AG10803 (cell line): ENCODE measurements at regions not wholly inside any gene's neighbourhood (a gene's known extent, or its start where the extent isn't known, plus 50 kb on each side); places are given as distances from the start of the nearest gene placed in this dataset.

Experiments used
- DNase-seq: peaks from one replicate; pipeline ENCODE4 v3.0.0; 2010; ENCODE audit warnings: low read depth
- H3K4me3 ChIP-seq: 2 replicates; pipeline ENCODE4 v1.5.1; 2011; ENCODE audit warnings: mild to moderate bottlenecking, low read length, control low read depth
- TF ChIP-seq, protein P1 (sequence below): conservative IDR thresholded peaks from 2 replicates; pipeline ENCODE4 v1.5.1; 2011; ENCODE audit warnings: mild to moderate bottlenecking, low read length, control low read depth, inconsistent platforms

DNA sequence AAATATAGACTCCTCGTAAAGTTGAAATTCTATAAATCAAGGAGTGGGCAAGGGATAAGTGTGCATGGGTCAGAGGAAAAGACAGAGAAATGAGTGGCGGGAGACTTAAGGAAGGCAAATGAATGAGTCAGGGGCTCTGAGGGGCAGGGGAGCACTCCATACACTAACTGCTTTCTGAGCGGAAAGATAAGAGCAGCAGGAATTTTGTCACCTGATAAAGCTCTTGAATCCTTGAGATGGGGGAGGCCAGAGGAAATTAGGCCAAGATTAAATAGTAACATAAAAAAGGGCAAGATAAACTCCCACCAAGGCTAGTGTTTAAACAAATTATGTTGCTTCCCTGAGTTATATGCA lies 191.0 kb upstream of the S1PR3 start:
- TF ChIP-seq, protein P1, sequence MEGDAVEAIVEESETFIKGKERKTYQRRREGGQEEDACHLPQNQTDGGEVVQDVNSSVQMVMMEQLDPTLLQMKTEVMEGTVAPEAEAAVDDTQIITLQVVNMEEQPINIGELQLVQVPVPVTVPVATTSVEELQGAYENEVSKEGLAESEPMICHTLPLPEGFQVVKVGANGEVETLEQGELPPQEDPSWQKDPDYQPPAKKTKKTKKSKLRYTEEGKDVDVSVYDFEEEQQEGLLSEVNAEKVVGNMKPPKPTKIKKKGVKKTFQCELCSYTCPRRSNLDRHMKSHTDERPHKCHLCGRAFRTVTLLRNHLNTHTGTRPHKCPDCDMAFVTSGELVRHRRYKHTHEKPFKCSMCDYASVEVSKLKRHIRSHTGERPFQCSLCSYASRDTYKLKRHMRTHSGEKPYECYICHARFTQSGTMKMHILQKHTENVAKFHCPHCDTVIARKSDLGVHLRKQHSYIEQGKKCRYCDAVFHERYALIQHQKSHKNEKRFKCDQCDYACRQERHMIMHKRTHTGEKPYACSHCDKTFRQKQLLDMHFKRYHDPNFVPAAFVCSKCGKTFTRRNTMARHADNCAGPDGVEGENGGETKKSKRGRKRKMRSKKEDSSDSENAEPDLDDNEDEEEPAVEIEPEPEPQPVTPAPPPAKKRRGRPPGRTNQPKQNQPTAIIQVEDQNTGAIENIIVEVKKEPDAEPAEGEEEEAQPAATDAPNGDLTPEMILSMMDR: no peak
- no peak for DNase-seq
- H3K4me3 ChIP-seq: no peak overlapping the region

DNA sequence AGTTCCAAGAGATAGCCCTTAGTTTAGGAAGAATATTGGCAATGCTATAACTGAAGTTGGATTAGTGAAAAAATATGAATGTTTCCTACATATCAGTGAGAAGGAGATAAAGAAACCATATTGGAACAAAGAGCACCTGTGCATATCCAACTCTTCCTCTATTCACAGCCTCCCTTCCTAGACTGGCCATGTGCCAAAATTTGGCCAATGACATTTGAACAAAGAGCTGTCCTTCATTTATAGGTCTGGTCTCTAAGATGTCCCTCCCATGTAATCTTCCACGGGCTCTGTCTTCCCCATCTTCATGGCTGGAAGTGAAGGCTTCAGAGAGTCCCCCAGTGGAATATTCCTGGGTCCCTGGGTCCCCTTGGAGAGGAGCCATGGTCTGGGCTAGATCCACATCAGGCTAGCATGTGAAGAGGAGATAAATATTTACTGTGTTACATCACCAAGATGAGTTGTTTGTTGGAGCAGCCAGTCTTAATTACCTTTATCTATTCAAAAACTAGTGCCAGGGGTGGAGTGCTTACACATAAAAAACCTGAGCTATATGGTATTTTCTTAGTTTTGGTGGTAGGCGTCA lies 190.0 kb upstream of the S1PR3 start:
- TF ChIP-seq, protein P1: no peak
- no peak overlapping the region for H3K4me3 ChIP-seq
- no peak for DNase-seq

DNA sequence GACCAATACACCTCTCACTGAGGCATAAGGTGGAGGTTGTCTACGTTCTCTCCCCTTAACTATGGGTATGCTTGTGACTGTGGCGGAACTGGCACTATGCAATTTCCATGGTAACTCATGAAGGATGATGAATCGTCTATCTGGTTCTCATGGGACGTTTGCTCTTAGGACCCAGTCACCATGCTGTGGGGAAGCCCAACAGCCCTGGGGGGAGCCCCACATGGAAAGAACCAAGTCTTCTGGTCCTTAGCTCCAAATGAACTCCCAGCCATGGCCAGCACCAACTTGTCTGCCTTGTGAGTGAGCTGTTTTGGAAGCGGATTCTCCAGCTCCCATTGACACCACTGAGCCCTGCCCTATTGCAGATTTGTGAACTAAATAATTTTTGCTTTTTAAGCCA lies 188.7 kb upstream of the S1PR3 start:
- TF ChIP-seq, protein P1: no peak
- no peak for DNase-seq
- no peak overlapping the region for H3K4me3 ChIP-seq

DNA sequence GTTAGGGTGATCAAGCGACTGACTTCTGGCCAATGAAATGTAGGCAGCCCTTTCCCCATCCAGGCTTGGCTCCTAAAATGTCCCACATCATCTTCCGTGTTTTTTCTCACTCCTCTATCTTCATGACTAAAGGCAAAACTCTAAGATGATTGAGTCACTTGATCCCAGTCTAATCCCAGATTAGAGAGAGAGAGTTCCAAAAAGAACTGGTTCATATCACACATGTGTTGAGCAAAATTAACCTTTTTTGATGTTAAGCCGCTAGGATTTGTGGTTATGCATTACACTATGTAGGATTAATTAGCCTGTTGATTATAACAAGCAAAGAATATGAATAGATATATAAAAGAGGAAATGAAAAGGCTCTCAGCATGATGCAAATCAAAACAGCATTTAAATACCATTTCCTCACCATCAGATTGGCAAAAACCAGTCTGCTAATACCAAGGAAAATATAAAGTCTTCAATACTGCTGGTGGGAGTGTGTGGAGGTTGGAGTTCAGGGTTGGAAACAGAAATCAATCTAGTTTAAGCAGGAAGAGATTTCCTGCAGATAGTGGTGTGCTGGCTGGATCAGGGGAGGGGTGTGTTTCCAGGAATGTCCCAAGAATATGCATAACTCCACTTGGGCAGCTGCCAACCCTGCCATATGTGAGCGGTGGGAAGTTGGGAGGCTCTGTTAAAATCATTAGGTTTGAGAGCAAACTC lies 187.6 kb upstream of the S1PR3 start:
- H3K4me3 ChIP-seq: no peak overlapping the region
- peak; percentile 45 for DNase-seq
- TF ChIP-seq, protein P1: no peak

DNA sequence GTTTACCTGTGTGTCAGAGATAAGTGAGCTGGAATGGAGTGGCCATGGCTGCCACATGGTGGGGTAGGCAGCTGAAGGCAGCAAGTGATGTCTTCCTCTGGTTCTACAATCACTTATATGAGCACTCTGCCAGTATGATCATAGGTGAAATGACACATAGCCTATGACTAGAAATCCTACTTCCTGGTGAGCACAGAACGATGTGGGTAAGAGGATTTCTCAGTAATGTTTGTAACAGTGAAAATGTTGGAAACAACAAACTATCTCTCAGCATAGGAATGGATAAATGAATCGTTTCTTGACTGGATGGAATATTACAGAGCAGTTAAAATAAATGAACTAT lies 187.0 kb upstream of the S1PR3 start:
- no peak for DNase-seq
- TF ChIP-seq, protein P1: no peak

DNA sequence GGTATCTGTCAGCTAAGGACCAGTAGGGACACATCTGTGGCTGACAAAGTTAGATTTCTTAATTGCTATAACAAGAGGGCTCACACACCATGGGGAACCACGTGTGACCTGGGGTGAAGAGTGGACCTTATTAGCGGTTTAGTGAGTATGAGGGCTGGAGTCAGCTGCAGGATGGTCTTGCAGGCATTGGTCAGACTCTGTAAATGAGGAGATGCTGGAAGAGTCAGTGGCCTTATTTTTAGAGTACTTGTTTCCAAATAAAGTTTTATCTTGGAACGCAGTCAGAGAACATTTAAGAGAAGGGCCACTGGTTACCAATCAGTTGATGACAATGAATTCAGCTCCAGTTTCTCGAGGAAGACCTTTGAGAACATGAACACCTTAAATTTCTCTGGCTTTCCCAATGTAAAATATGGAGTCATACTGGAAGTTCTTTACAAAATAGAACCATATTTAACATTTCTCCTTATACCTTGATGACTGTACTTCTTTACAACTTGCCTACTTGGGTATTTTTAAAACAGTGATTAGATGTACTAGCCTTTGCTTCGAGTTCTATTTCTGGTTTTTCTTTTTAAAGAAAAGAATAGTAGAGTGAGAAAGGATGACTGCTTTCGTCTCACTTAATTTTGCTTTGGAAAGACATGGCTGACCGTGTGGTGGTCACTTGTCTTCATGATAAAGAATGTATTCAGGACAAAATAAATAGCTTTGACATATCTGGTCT lies 185.9 kb upstream of the S1PR3 start:
- TF ChIP-seq, protein P1: no peak

More for the DNA sequence above, 187.0 kb upstream of the S1PR3 start:
- H3K4me3 ChIP-seq: no peak overlapping the region

DNA sequence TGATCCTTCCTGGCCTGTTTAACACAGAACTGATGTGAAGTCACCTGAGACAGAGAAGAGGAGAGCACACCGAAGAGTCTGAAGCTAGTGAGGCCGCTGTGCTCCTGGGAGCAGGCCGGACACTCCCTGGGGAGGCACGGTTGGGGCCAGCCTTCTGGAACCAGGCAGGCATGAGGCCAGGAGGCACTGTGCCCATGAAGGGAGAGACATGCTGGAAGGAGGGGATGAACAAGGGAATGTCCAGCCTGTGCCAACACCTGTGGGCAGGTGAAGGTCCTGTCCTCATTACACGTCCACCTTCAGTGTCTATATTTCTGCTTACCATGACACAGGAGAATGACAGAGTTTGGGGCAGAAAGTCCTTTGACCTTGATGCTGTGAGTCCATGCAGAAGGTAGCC lies 183.8 kb upstream of the S1PR3 start:
- DNase-seq: no peak
- TF ChIP-seq, protein P1: no peak
- no peak overlapping the region for H3K4me3 ChIP-seq

More for the DNA sequence above, 185.9 kb upstream of the S1PR3 start:
- no peak overlapping the region for H3K4me3 ChIP-seq
- no peak for DNase-seq
